ENCODE measurements at regions not wholly inside any gene's neighbourhood (a gene's known extent, or its start where the extent isn't known, plus 50 kb on each side); places are given as distances from the start of the nearest gene placed in this dataset.

- DNase-seq (no peak), ATAC-seq (no peak)
- H3K4me3 ChIP-seq: no peak overlapping the region
- intact Hi-C loops (cut with DNase I, micrococcal nuclease): no loop called here
- no peaks in the 10 kb centered on the region for H3K36me3 ChIP-seq (ENCODE audit: low read depth)
- H3K9me3 ChIP-seq: peaks cover 4% of the 10 kb centered on the region
- no peak for TF ChIP-seq CTCF (IDR thresholded peaks at IDR 0.05)
- H3K4me1 ChIP-seq (ENCODE audit: low read depth): no peaks in the 10 kb centered on the region
Observed at GRCh38 chr1:69157046-69157756, 410.5 kb upstream of the LRRC7 start.

- H3K4me1 ChIP-seq (ENCODE audit: low read depth): no peaks in the 10 kb centered on the region
- intact Hi-C loops (cut with DNase I, micrococcal nuclease): no loop called here
- ATAC-seq (no peak), DNase-seq (no peak)
- no peak for TF ChIP-seq CTCF (IDR thresholded peaks at IDR 0.05)
- H3K36me3 ChIP-seq (ENCODE audit: low read depth): no peaks in the 10 kb centered on the region
- no peak overlapping the region for H3K4me3 ChIP-seq
- H3K9me3 ChIP-seq: no peaks in the 10 kb centered on the region
Observed at GRCh38 chr1:69163241-69163640, 404.5 kb upstream of the LRRC7 start.

- no peak for TF ChIP-seq CTCF (IDR thresholded peaks at IDR 0.05)
- intact Hi-C loops (cut with DNase I, micrococcal nuclease): no loop called here
- no peaks in the 10 kb centered on the region for H3K9me3 ChIP-seq
- H3K4me1 ChIP-seq (ENCODE audit: low read depth): no peaks in the 10 kb centered on the region
- DNase-seq (no peak), ATAC-seq (no peak)
- no peaks in the 10 kb centered on the region for H3K36me3 ChIP-seq (ENCODE audit: low read depth)
- no peak overlapping the region for H3K4me3 ChIP-seq
Observed at GRCh38 chr1:69163779-69164178, 403.9 kb upstream of the LRRC7 start.

- intact Hi-C loops (cut with DNase I, micrococcal nuclease): no loop called here
- ATAC-seq (no peak), DNase-seq (no peak)
- no peaks in the 10 kb centered on the region for H3K36me3 ChIP-seq (ENCODE audit: low read depth)
- no peak for TF ChIP-seq CTCF (IDR thresholded peaks at IDR 0.05)
- no peaks in the 10 kb centered on the region for H3K4me1 ChIP-seq (ENCODE audit: low read depth)
- H3K4me3 ChIP-seq: no peak overlapping the region
- H3K9me3 ChIP-seq: peaks cover 10% of the 10 kb centered on the region
Observed at GRCh38 chr1:69167876-69168275, 399.8 kb upstream of the LRRC7 start.

- intact Hi-C loops (cut with DNase I, micrococcal nuclease): no loop called here
- no peak for DNase-seq
- no peak for TF ChIP-seq CTCF (IDR thresholded peaks at IDR 0.05)
- no peak for ATAC-seq
- no peaks in the 10 kb centered on the region for H3K36me3 ChIP-seq (ENCODE audit: low read depth)
- H3K4me3 ChIP-seq: no peak overlapping the region
- H3K9me3 ChIP-seq: peaks cover 10% of the 10 kb centered on the region
- no peaks in the 10 kb centered on the region for H3K4me1 ChIP-seq (ENCODE audit: low read depth)
Observed at GRCh38 chr1:69171248-69171647, 396.5 kb upstream of the LRRC7 start.

Data from mucosa of descending colon (tissue), 3 donors.